PC-3 (cell line): ENCODE measurements at regions not wholly inside any gene's neighbourhood (a gene's known extent, or its start where the extent isn't known, plus 50 kb on each side); places are given as distances from the start of the nearest gene placed in this dataset.

Experiments used
- CTCF ChIP-seq: fragments of 300-600 bp; sonication (generic); conservative IDR thresholded peaks from 2 replicates; pipeline ENCODE4 v1.5.1; 2017; ENCODE audit warnings: antibody characterized with exemption, low read depth, mild to moderate bottlenecking, low read length
- EZH2 ChIP-seq: fragments of 300-600 bp; sonication (generic); IDR thresholded peaks from one replicate; pipeline ENCODE4 v1.6.1; 2017; ENCODE audit warnings: antibody characterized with exemption, mild to moderate bottlenecking, low read length; ENCODE audit not compliant: unreplicated experiment

GRCh38 chr3:80187981-80188380, 420.2 kb upstream of the ROBO1 start:
- no peak for TF ChIP-seq CTCF
- TF ChIP-seq EZH2, result no peak
